Upper lobe of left lung (tissue), 4 donors: ENCODE measurements at regions not wholly inside any gene's neighbourhood (a gene's known extent, or its start where the extent isn't known, plus 50 kb on each side); places are given as distances from the start of the nearest gene placed in this dataset.

Source experiments
- EP300 ChIP-seq, 4 donors: sonication (generic); formaldehyde crosslinking; IDR thresholded peaks; one replicate each; pipeline ENCODE4 v1.5.1; 2017; ENCODE audit warnings: antibody characterized with exemption in 4 of 4, control low read depth in 2 of 4
- POLR2A ChIP-seq, 4 donors: fragments of 450-650 bp; IDR thresholded peaks; one replicate each; pipeline ENCODE4 v1.5.1; 2016 to 2017; ENCODE audit warnings: antibody characterized with exemption in 4 of 4, mild to moderate bottlenecking in 2 of 4
- POLR2AphosphoS5 ChIP-seq, 2 donors: sonication (generic); formaldehyde crosslinking; IDR thresholded peaks; one replicate each; pipeline ENCODE4 v1.5.1; 2017; ENCODE audit warnings: antibody characterized with exemption in 2 of 2
- TF ChIP-seq, protein P1 (sequence below), 6 experiments: fragments of 450-650 bp in 4 of 6; fragments of 200-600 bp in 2 of 6; sonication (generic) in 2 of 6; IDR thresholded peaks; one replicate each; pipeline ENCODE4 v1.5.1; 2016 to 2019; ENCODE audit warnings: antibody characterized with exemption in 6 of 6

DNA sequence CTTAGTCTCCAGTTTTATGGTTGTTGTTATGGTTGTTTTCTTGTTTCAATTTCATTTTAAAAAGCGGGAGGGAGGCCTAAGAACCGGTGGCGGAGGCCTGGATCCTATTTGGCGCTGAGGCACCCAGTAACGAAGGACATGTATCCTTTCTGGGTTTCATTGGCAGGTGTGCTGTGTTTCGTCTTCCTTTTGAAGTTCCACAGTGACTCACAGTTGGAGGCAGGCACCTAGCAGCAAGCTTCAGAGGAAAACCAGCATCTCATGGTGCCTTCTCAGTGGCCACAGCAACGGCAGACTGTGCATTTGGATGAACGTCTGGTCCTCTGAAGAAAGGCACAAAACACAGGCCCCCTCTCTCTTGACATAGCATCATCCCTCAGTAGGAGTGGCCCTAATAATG is 697.2 kb downstream of the EFNB2 start:
- no peak for TF ChIP-seq POLR2A (IDR thresholded peaks at IDR 0.05)
- TF ChIP-seq, protein P1, sequence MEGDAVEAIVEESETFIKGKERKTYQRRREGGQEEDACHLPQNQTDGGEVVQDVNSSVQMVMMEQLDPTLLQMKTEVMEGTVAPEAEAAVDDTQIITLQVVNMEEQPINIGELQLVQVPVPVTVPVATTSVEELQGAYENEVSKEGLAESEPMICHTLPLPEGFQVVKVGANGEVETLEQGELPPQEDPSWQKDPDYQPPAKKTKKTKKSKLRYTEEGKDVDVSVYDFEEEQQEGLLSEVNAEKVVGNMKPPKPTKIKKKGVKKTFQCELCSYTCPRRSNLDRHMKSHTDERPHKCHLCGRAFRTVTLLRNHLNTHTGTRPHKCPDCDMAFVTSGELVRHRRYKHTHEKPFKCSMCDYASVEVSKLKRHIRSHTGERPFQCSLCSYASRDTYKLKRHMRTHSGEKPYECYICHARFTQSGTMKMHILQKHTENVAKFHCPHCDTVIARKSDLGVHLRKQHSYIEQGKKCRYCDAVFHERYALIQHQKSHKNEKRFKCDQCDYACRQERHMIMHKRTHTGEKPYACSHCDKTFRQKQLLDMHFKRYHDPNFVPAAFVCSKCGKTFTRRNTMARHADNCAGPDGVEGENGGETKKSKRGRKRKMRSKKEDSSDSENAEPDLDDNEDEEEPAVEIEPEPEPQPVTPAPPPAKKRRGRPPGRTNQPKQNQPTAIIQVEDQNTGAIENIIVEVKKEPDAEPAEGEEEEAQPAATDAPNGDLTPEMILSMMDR (IDR thresholded peaks at IDR 0.05): no peak
- TF ChIP-seq EP300 (IDR thresholded peaks at IDR 0.05): no peak
- TF ChIP-seq POLR2AphosphoS5 (IDR thresholded peaks at IDR 0.05): no peak
